Sigmoid colon (tissue), 6 donors: ENCODE measurements at regions not wholly inside any gene's neighbourhood (a gene's known extent, or its start where the extent isn't known, plus 50 kb on each side); places are given as distances from the start of the nearest gene placed in this dataset.

Experiments used
- DNase-seq: peaks from one replicate; pipeline ENCODE4 v3.0.0-alpha.2; 2019
- H3K27ac ChIP-seq, 4 donors: fragments of 200-600 bp; sonication (generic); one replicate each; pipeline ENCODE4 v1.5.1; 2016 to 2019; ENCODE audit warnings: mild to moderate bottlenecking in 1 of 4
- H3K27me3 ChIP-seq, 3 donors: fragments of 200-600 bp; sonication (generic); one replicate each; pipeline ENCODE4 v1.5.1; 2019; ENCODE audit warnings: mild to moderate bottlenecking in 1 of 3
- H3K36me3 ChIP-seq, 4 donors: fragments of 200-600 bp; sonication (generic); one replicate each; pipeline ENCODE4 v1.5.1; 2016 to 2019
- H3K4me1 ChIP-seq, 4 donors: fragments of 200-600 bp; sonication (generic); one replicate each; pipeline ENCODE4 v1.5.1; 2017 to 2019
- H3K4me3 ChIP-seq, 4 donors: fragments of 200-600 bp; sonication (generic); one replicate each; pipeline ENCODE4 v1.5.1; 2017 to 2019; ENCODE audit warnings: mild to moderate bottlenecking in 2 of 4, moderate library complexity in 1 of 4
- H3K9me3 ChIP-seq, 4 donors: fragments of 200-600 bp in 3 of 4; sonication (generic) in 3 of 4; one replicate each; pipeline versions ENCODE4 v1.5.1 to v1.6.1; 2013 to 2019
- EP300 ChIP-seq, 4 donors: sonication (generic); formaldehyde crosslinking; IDR thresholded peaks; one replicate each; pipeline ENCODE4 v1.6.1; 2017; ENCODE audit warnings: antibody characterized with exemption in 4 of 4
- POLR2A ChIP-seq, 2 donors: fragments of 450-650 bp; IDR thresholded peaks; one replicate each; pipeline ENCODE4 v1.6.1; 2016; ENCODE audit warnings: antibody characterized with exemption in 2 of 2, mild to moderate bottlenecking in 2 of 2, moderate library complexity in 2 of 2
- POLR2AphosphoS5 ChIP-seq, 4 donors: sonication (generic); formaldehyde crosslinking; IDR thresholded peaks; one replicate each; pipeline ENCODE4 v1.6.1; 2017; ENCODE audit warnings: antibody characterized with exemption in 4 of 4
- WGBS, 2 donors: extraction: QIAGEN DNeasy Blood & Tissue Kit; methylation state at CpG; one replicate each; pipeline ENCODE4 v1.1.7; 2013; 5-methylcytosine and 5-hydroxymethylcytosine counted together
- intact Hi-C: fragments of 100-400 bp; cut with DNase I; formaldehyde crosslinking; loops from one replicate; pipeline ENCODE4 v1.15.1; 2023
- TF ChIP-seq, protein P1 (sequence below), 4 experiments: fragments of 450-650 bp in 3 of 4; fragments of 200-600 bp in 1 of 4; IDR thresholded peaks; one replicate each; pipeline ENCODE4 v1.5.1; 2016 to 2019; ENCODE audit warnings: antibody characterized with exemption in 4 of 4, mild to moderate bottlenecking in 3 of 4, moderate library complexity in 2 of 4
- donor health status: healthy with polysubstance abuse.
- donor health status: healthy.

DNA sequence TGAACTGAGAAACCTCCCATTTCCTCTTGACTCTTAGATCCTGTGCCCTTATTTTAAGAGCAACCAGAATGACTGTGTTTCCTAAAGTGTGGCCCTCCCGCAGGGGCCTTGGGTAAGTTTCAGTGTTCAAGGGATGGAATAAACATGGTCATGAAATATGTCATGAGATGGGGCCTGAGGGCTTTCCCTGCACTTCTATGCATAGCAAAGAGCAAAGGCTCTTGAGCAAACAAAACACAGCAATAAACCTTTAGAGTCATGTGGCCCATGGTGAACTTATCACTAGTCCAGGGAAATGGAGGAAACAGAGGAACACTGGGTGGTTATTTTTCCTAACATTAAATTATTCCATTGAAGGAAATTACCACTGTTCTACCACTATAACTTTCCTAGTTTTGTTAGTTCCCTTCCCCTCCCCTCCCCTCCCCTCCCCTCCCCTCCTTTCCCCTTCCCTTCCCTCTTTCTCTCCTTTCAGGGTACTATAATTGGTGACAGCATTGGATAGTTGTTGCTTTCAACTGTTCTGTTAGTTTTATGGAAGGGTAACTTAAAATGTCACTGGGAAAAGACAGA is 72.4 kb downstream of the CTSL start:
- H3K4me1 ChIP-seq = no peaks in the 10 kb centered on the region
- intact Hi-C loops = no loop called here
- no peaks in the 10 kb centered on the region for H3K9me3 ChIP-seq
- H3K27me3 ChIP-seq = no peaks in the 10 kb centered on the region
- no peak overlapping the region for H3K4me3 ChIP-seq
- no peak for DNase-seq
- TF ChIP-seq EP300 (IDR thresholded peaks at IDR 0.05) = no peak
- TF ChIP-seq, protein P1, sequence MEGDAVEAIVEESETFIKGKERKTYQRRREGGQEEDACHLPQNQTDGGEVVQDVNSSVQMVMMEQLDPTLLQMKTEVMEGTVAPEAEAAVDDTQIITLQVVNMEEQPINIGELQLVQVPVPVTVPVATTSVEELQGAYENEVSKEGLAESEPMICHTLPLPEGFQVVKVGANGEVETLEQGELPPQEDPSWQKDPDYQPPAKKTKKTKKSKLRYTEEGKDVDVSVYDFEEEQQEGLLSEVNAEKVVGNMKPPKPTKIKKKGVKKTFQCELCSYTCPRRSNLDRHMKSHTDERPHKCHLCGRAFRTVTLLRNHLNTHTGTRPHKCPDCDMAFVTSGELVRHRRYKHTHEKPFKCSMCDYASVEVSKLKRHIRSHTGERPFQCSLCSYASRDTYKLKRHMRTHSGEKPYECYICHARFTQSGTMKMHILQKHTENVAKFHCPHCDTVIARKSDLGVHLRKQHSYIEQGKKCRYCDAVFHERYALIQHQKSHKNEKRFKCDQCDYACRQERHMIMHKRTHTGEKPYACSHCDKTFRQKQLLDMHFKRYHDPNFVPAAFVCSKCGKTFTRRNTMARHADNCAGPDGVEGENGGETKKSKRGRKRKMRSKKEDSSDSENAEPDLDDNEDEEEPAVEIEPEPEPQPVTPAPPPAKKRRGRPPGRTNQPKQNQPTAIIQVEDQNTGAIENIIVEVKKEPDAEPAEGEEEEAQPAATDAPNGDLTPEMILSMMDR (IDR thresholded peaks at IDR 0.05) = no peak
- TF ChIP-seq POLR2AphosphoS5 (IDR thresholded peaks at IDR 0.05) = no peak
- no peak for TF ChIP-seq POLR2A (IDR thresholded peaks at IDR 0.05)
- H3K36me3 ChIP-seq = no peaks in the 10 kb centered on the region
- H3K27ac ChIP-seq = no peak overlapping the region
- 36 to 62% methylated on average over 1 of the region's 1 CpG for WGBS, 2 donors

DNA sequence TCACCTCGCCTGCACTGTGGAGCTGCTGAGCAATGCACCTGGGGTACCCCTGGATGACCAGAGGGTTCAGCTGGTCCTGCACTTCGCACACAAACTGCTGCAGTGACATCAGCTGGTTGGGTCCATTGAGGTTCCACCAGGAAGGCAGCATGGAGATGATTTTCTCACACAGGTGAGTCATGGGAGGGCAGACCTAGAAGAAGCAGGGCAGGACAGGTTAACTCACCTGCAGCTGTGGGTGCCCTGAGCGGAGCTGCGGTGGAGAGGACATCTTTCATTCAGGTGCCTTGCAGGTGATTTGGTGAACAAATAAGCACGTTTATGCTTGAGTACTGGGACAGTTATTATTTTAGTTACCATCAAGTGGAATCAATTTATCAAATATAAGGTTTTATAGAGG is 73.6 kb downstream of the CTSL start:
- 88 to 92% methylated on average over 5 of the region's 5 CpGs for WGBS, 2 donors
- H3K4me1 ChIP-seq = no peaks in the 10 kb centered on the region
- no peak overlapping the region for H3K27ac ChIP-seq
- intact Hi-C loops = no loop called here
- H3K27me3 ChIP-seq = no peaks in the 10 kb centered on the region
- DNase-seq = no peak
- H3K4me3 ChIP-seq = no peak overlapping the region
- TF ChIP-seq POLR2AphosphoS5 (IDR thresholded peaks at IDR 0.05) (no peak), POLR2A (IDR thresholded peaks at IDR 0.05) (no peak), EP300 (IDR thresholded peaks at IDR 0.05) (no peak)
- TF ChIP-seq, protein P1 (IDR thresholded peaks at IDR 0.05) = no peak
- no peaks in the 10 kb centered on the region for H3K36me3 ChIP-seq
- H3K9me3 ChIP-seq = no peaks in the 10 kb centered on the region

DNA sequence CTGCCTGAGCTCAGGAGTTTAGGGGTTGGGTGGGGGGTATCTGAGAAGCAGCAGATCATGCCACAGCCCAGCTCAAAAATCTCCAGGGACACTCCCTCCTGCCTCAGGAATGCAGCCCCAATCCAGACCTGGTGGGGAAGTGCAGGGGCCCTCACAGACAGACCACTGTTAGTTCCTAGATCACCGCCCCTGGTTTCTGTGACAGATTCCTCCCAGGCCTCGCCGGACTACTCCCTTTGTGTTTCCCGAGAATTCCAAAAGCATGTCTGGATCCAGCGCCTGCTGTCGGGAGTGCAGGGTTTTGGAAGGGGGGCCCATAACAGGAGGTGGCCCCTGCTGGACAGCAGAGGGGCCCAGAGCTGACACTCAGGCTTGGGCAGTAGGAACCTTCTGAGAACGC is 74.5 kb downstream of the CTSL start:
- no peaks in the 10 kb centered on the region for H3K36me3 ChIP-seq
- H3K27me3 ChIP-seq = no peaks in the 10 kb centered on the region
- H3K4me1 ChIP-seq = no peaks in the 10 kb centered on the region
- H3K27ac ChIP-seq = no peak overlapping the region
- TF ChIP-seq POLR2A (IDR thresholded peaks at IDR 0.05) = no peak
- intact Hi-C loops = no loop called here
- DNase-seq = no peak
- 87 to 92% methylated on average over 7 of the region's 7 CpGs for WGBS, 2 donors
- H3K9me3 ChIP-seq = no peaks in the 10 kb centered on the region
- H3K4me3 ChIP-seq = no peak overlapping the region

DNA sequence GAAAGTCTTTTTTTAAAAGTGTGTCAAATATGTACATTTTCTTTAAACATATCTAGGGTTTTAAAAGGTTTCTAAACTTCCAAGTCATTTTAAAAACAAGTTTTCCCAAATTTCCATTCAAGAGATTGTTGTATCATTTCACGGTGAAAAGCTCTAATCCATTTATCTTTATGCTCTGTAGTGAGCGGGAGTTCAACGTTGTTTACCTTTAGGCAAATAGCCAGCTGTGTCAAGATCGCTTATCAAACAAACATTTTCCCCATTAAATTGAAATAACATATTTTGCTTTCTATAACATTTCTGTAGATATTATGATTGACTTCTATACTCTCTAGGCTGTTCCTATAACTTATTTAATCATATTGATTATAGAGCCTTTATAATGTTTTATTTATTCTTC is 75.1 kb downstream of the CTSL start:
- H3K36me3 ChIP-seq = no peaks in the 10 kb centered on the region
- TF ChIP-seq POLR2AphosphoS5 (IDR thresholded peaks at IDR 0.05) (no peak), POLR2A (IDR thresholded peaks at IDR 0.05) (no peak), EP300 (IDR thresholded peaks at IDR 0.05) (no peak)
- TF ChIP-seq, protein P1 (IDR thresholded peaks at IDR 0.05) = no peak
- no peaks in the 10 kb centered on the region for H3K9me3 ChIP-seq
- no peak for DNase-seq
- no peak overlapping the region for H3K4me3 ChIP-seq
- 26 to 65% methylated on average over 4 of the region's 4 CpGs for WGBS, 2 donors
- no peaks in the 10 kb centered on the region for H3K4me1 ChIP-seq
- intact Hi-C loops = no loop called here
- H3K27ac ChIP-seq = no peak overlapping the region
- H3K27me3 ChIP-seq = no peaks in the 10 kb centered on the region

DNA sequence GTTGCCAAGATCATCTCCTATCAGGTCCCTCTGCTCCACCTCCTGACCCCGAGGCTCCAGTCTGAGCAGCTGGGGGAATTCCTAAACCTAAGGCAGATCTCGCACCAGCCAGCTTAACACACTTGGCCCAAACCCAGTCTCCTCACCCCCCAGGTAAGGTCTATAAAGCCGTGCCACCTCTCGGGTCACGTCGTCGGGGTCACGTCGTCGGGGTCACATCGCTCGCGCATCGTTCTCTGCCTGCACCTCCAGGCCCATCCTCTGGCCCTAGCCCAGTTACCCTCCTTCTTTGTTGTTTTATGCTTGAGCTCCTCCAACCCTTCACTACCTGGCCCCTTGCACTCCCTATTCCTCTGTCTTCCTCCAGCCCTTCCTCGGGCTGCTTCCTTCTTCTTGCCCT is 77.2 kb downstream of the CTSL start:
- H3K27ac ChIP-seq = no peak overlapping the region
- H3K36me3 ChIP-seq = no peaks in the 10 kb centered on the region
- no peak for DNase-seq
- no peak overlapping the region for H3K4me3 ChIP-seq
- TF ChIP-seq POLR2A (IDR thresholded peaks at IDR 0.05) (no peak), EP300 (IDR thresholded peaks at IDR 0.05) (no peak), POLR2AphosphoS5 (IDR thresholded peaks at IDR 0.05) (no peak)
- TF ChIP-seq, protein P1 (IDR thresholded peaks at IDR 0.05) = no peak
- no peaks in the 10 kb centered on the region for H3K4me1 ChIP-seq
- 91 to 94% methylated on average over 15 of the region's 15 CpGs for WGBS, 2 donors
- no peaks in the 10 kb centered on the region for H3K9me3 ChIP-seq
- intact Hi-C loops = no loop called here
- H3K27me3 ChIP-seq = no peaks in the 10 kb centered on the region
